ENCODE measurements at regions not wholly inside any gene's neighbourhood (a gene's known extent, or its start where the extent isn't known, plus 50 kb on each side); places are given as distances from the start of the nearest gene placed in this dataset.

- intact Hi-C loops (cut with DNase I, micrococcal nuclease), result no loop called here
- no peaks in the 10 kb centered on the region for H3K4me1 ChIP-seq (ENCODE audit: insufficient read depth, low read length)
- H3K9me3 ChIP-seq (ENCODE audit: control insufficient read depth in 1 of 2, insufficient read depth in 1 of 2, low read length in 2 of 2), result no peaks in the 10 kb centered on the region
- DNase-seq (no peak), ATAC-seq (ENCODE audit: poor library complexity) (no peak)
- ChIA-PET CTCF (no interaction called here), POLR2A (no interaction called here)
- no peak overlapping the region for H3K27ac ChIP-seq (ENCODE audit: low read depth in 1 of 2, low read length in 2 of 2)
- Mint-ChIP-seq H3K4me1 (ENCODE audit: low read depth) (no peaks in the 10 kb centered on the region), H3K36me3 (ENCODE audit: low read depth) (no peaks in the 10 kb centered on the region), H3K4me3 (no peak overlapping the region), H3K9me3 (no peaks in the 10 kb centered on the region), H3K27ac (no peak overlapping the region), H3K27me3 (no peaks in the 10 kb centered on the region)
- no peak for TF ChIP-seq CTCF (IDR thresholded peaks at IDR 0.05)
- H3K36me3 ChIP-seq (ENCODE audit: insufficient read depth, low read length), result no peaks in the 10 kb centered on the region
- no peak overlapping the region for H3K4me3 ChIP-seq (ENCODE audit: low read length)
- no peaks in the 10 kb centered on the region for H3K27me3 ChIP-seq (ENCODE audit: control insufficient read depth in 1 of 2, insufficient read depth in 2 of 2, low read length in 2 of 2)
Observed at GRCh38 chr2:160870729-160871465, 289.3 kb upstream of the TANK start.

- DNase-seq (no peak), ATAC-seq (ENCODE audit: poor library complexity) (no peak)
- no peak overlapping the region for H3K4me3 Mint-ChIP-seq
- no peak overlapping the region for H3K27ac Mint-ChIP-seq
- CTCF ChIA-PET, result no interaction called here
- POLR2A ChIA-PET, result no interaction called here
- Histone ChIP-seq H3K27me3 (ENCODE audit: control insufficient read depth in 1 of 2, insufficient read depth in 2 of 2, low read length in 2 of 2) (no peaks in the 10 kb centered on the region), H3K9me3 (ENCODE audit: control insufficient read depth in 1 of 2, insufficient read depth in 1 of 2, low read length in 2 of 2) (no peaks in the 10 kb centered on the region), H3K4me1 (ENCODE audit: insufficient read depth, low read length) (no peaks in the 10 kb centered on the region), H3K36me3 (ENCODE audit: insufficient read depth, low read length) (no peaks in the 10 kb centered on the region), H3K27ac (ENCODE audit: low read depth in 1 of 2, low read length in 2 of 2) (no peak overlapping the region), H3K4me3 (ENCODE audit: low read length) (no peak overlapping the region)
- no peaks in the 10 kb centered on the region for H3K9me3 Mint-ChIP-seq
- H3K27me3 Mint-ChIP-seq, result no peaks in the 10 kb centered on the region
- no peaks in the 10 kb centered on the region for H3K36me3 Mint-ChIP-seq (ENCODE audit: low read depth)
- no peak for TF ChIP-seq CTCF (IDR thresholded peaks at IDR 0.05)
- H3K4me1 Mint-ChIP-seq (ENCODE audit: low read depth), result no peaks in the 10 kb centered on the region
- intact Hi-C loops (cut with DNase I, micrococcal nuclease), result no loop called here
Observed at GRCh38 chr2:160871953-160872352, 288.3 kb upstream of the TANK start.

- ChIA-PET POLR2A (no interaction called here), CTCF (no interaction called here)
- H3K36me3 ChIP-seq (ENCODE audit: insufficient read depth, low read length), result no peaks in the 10 kb centered on the region
- DNase-seq (no peak), ATAC-seq (ENCODE audit: poor library complexity) (no peak)
- TF ChIP-seq CTCF (IDR thresholded peaks at IDR 0.05), result no peak
- no peaks in the 10 kb centered on the region for H3K4me1 ChIP-seq (ENCODE audit: insufficient read depth, low read length)
- intact Hi-C loops (cut with DNase I, micrococcal nuclease), result no loop called here
- Mint-ChIP-seq H3K4me1 (ENCODE audit: low read depth) (no peaks in the 10 kb centered on the region), H3K27me3 (no peaks in the 10 kb centered on the region), H3K9me3 (no peaks in the 10 kb centered on the region), H3K27ac (no peak overlapping the region), H3K36me3 (ENCODE audit: low read depth) (no peaks in the 10 kb centered on the region), H3K4me3 (no peak overlapping the region)
- H3K9me3 ChIP-seq (ENCODE audit: control insufficient read depth in 1 of 2, insufficient read depth in 1 of 2, low read length in 2 of 2), result no peaks in the 10 kb centered on the region
- no peak overlapping the region for H3K4me3 ChIP-seq (ENCODE audit: low read length)
- no peak overlapping the region for H3K27ac ChIP-seq (ENCODE audit: low read depth in 1 of 2, low read length in 2 of 2)
- H3K27me3 ChIP-seq (ENCODE audit: control insufficient read depth in 1 of 2, insufficient read depth in 2 of 2, low read length in 2 of 2), result no peaks in the 10 kb centered on the region
Observed at GRCh38 chr2:160876029-160876428, 284.2 kb upstream of the TANK start.
